ENCODE measurements at regions not wholly inside any gene's neighbourhood (a gene's known extent, or its start where the extent isn't known, plus 50 kb on each side); places are given as distances from the start of the nearest gene placed in this dataset.

DNA sequence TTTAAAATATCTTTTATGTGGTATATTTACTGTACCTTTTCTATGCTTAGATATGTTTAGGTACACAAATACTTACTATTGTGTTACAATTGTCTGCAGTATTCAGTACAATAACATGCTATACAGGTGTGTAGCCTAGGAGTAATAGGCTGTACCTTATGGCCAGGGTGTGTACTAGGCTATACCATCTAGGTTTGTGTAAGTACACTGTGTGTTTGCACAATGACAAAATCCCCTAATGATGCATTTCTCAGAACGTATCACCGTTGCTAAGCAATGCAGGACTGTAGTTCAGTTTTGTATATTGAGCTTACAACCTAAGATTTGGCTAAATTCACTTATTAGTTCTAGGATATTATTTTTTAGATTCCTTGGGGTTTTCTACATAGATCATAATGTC, 332.3 kb upstream of the HS6ST1 start:
- ATAC-seq, result no peak
- no peak overlapping the region for H3K27ac ChIP-seq
- TF ChIP-seq, protein P1, sequence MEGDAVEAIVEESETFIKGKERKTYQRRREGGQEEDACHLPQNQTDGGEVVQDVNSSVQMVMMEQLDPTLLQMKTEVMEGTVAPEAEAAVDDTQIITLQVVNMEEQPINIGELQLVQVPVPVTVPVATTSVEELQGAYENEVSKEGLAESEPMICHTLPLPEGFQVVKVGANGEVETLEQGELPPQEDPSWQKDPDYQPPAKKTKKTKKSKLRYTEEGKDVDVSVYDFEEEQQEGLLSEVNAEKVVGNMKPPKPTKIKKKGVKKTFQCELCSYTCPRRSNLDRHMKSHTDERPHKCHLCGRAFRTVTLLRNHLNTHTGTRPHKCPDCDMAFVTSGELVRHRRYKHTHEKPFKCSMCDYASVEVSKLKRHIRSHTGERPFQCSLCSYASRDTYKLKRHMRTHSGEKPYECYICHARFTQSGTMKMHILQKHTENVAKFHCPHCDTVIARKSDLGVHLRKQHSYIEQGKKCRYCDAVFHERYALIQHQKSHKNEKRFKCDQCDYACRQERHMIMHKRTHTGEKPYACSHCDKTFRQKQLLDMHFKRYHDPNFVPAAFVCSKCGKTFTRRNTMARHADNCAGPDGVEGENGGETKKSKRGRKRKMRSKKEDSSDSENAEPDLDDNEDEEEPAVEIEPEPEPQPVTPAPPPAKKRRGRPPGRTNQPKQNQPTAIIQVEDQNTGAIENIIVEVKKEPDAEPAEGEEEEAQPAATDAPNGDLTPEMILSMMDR (IDR thresholded peaks at IDR 0.05), result no peak
- 56 to 71% (median 62%) methylated on average over 2 of the region's 2 CpGs for WGBS, 3 donors
- no peaks in the 10 kb centered on the region for H3K27me3 ChIP-seq (ENCODE audit: insufficient read depth in 3 of 3, low read length in 2 of 3)
- no peaks in the 10 kb centered on the region for H3K4me1 ChIP-seq
- H3K36me3 ChIP-seq (ENCODE audit: insufficient read depth in 1 of 2, low read depth in 1 of 2), result no peaks in the 10 kb centered on the region
- intact Hi-C loops (cut with DNase I), result no loop called here
- no peak overlapping the region for H3K4me3 ChIP-seq
- H3K9me3 ChIP-seq, result no peaks in the 10 kb centered on the region
- no peak for DNase-seq

DNA sequence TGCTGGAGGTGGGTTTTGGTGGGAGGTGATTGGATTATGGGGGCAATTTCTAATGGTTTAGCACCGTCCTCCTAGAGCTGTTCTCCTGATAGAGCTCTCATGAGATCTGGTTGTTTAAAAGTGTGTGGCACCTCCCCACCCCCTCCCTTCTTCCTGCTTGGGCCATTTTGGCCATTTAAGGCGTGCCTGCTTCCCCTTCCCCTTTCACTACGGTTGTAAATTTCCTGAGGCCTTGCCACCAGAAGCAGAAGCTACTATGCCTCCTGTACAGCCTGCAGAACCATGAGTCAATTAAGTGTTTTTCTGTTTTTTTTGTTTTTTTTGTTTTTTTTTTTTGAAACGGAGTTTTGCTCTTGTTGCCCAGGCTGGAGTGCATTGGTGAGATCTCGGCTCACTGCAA, 335.7 kb upstream of the HS6ST1 start:
- Histone ChIP-seq H3K4me1 (no peaks in the 10 kb centered on the region), H3K27ac (no peak overlapping the region), H3K27me3 (ENCODE audit: insufficient read depth in 3 of 3, low read length in 2 of 3) (no peaks in the 10 kb centered on the region), H3K9me3 (no peaks in the 10 kb centered on the region), H3K4me3 (no peak overlapping the region), H3K36me3 (ENCODE audit: insufficient read depth in 1 of 2, low read depth in 1 of 2) (no peaks in the 10 kb centered on the region)
- intact Hi-C loops (cut with DNase I), result no loop called here
- TF ChIP-seq, protein P1 (IDR thresholded peaks at IDR 0.05), result no peak
- DNase-seq, result no peak
- no peak for ATAC-seq
- WGBS, 3 donors, result 48 to 55% (median 50%) methylated on average over 5 of the region's 5 CpGs

DNA sequence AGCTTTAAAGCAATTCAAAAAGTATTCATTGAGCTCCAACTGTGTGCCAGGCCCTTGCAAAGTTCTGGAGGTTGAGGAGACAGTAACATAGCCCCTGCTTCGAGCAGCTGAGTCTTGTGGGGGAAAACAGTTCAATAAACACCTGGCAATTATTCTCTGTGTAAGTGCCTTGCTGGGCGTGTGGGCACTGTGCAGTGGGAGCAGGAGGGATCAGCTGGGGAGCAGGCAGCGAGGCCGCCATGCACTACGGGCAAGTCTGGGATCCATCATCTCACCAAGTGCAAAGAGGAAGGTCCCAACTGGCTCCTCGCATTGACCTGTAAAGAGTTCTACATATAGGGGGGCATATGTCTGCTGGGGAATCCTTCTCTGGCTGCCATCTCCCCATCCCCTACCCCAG, 342.2 kb upstream of the HS6ST1 start:
- intact Hi-C loops (cut with DNase I), result no loop called here
- Histone ChIP-seq H3K9me3 (no peaks in the 10 kb centered on the region), H3K36me3 (ENCODE audit: insufficient read depth in 1 of 2, low read depth in 1 of 2) (no peaks in the 10 kb centered on the region), H3K27me3 (ENCODE audit: insufficient read depth in 3 of 3, low read length in 2 of 3) (peaks cover 0 to 7% (median 0%) of the 10 kb centered on the region in 3 donors), H3K4me3 (no peak overlapping the region), H3K27ac (no peak overlapping the region), H3K4me1 (no peaks in the 10 kb centered on the region)
- TF ChIP-seq, protein P1 (IDR thresholded peaks at IDR 0.05), result no peak
- WGBS, 3 donors, result 78 to 90% (median 84%) methylated on average over 6 of the region's 6 CpGs
- ATAC-seq (no peak), DNase-seq (no peak)

DNA sequence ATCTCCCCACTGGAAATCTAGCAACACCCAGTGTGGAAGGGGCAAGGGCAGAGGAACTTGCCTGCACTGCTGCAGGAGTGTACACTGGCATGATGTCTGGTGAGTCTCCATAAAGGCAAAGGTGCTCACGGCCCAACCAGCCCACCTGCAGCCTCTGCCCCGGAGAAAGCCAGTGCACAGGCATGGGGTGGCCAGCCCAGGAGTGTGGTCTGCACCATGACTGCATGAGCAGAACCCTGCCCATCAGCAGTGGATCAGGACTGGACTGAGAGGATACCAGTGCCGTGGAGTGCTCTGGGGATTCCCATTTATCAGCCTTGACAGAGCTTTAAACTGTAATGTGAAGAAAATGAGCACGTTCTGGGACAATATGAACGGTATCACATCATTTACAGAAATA, 342.6 kb upstream of the HS6ST1 start:
- H3K4me1 ChIP-seq, result no peaks in the 10 kb centered on the region
- H3K27me3 ChIP-seq (ENCODE audit: insufficient read depth in 3 of 3, low read length in 2 of 3), result peaks cover 0 to 7% (median 0%) of the 10 kb centered on the region in 3 donors
- no peak overlapping the region for H3K4me3 ChIP-seq
- ATAC-seq, result no peak
- no peaks in the 10 kb centered on the region for H3K36me3 ChIP-seq (ENCODE audit: insufficient read depth in 1 of 2, low read depth in 1 of 2)
- intact Hi-C loops (cut with DNase I), result no loop called here
- H3K27ac ChIP-seq, result no peak overlapping the region
- no peak for DNase-seq
- TF ChIP-seq, protein P1 (IDR thresholded peaks at IDR 0.05), result no peak
- WGBS, 3 donors, result 82 to 87% (median 84%) methylated on average over 5 of the region's 5 CpGs
- H3K9me3 ChIP-seq, result no peaks in the 10 kb centered on the region

DNA sequence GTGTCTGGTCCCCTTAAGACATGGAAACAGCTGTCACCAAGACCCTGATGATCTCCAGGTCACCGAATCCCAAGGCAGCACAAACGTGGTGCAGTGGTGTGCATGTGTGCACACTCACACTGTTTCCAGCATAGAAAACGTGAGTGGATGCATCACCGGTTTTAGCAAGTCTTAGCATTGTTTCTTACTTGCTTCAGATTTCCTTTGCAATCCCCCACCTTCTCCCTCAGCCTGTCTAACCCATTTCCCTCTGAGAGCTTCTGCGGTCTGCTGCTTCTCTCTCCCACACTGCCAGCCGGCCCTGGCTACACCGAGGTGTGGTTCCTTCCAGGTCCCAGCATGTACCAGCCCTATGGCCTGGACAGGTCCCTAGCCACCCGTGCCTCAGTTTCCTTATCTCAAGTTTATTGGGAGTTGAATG, 343.4 kb upstream of the HS6ST1 start:
- DNase-seq (no peak), ATAC-seq (no peak)
- TF ChIP-seq, protein P1 (IDR thresholded peaks at IDR 0.05), result no peak
- Histone ChIP-seq H3K27me3 (ENCODE audit: insufficient read depth in 3 of 3, low read length in 2 of 3) (peaks cover 0 to 7% (median 0%) of the 10 kb centered on the region in 3 donors), H3K4me3 (no peak overlapping the region), H3K4me1 (no peaks in the 10 kb centered on the region), H3K9me3 (no peaks in the 10 kb centered on the region), H3K27ac (no peak overlapping the region), H3K36me3 (ENCODE audit: insufficient read depth in 1 of 2, low read depth in 1 of 2) (no peaks in the 10 kb centered on the region)
- 48 to 53% (median 51%) methylated on average over 8 of the region's 8 CpGs for WGBS, 3 donors
- intact Hi-C loops (cut with DNase I), result no loop called here

Measured in psoas muscle (tissue), 7 donors.